Aorta (tissue), 5 donors: ENCODE measurements at regions not wholly inside any gene's neighbourhood (a gene's known extent, or its start where the extent isn't known, plus 50 kb on each side); places are given as distances from the start of the nearest gene placed in this dataset.
A peak's percentile ranks its signal among the peaks of the same experiment; 100 is the strongest.
"Not testable (repeated sequence)": the region's sequence is repeated elsewhere in the genome, so short reads cannot be mapped to it uniquely, and the experiment has no call there.

ENCODE experiments used
- ATAC-seq: fragments of 200-7000 bp; cut with Tn5 transposase; one replicate; pipeline ENCODE4 v1.9.1; 2022; ENCODE audit warnings: moderate library complexity; ENCODE audit not compliant: low FRiP score
- DNase-seq, 2 donors: peaks; one replicate each; pipeline ENCODE4 v3.0.0-alpha.2; 2020
- H3K27ac ChIP-seq, 2 donors: one replicate each; pipeline ENCODE4 v1.5.1; 2013; ENCODE audit warnings: low read length in 2 of 2, mild to moderate bottlenecking in 2 of 2, moderate library complexity in 2 of 2, control low read depth in 1 of 2, inconsistent platforms in 1 of 2, low read depth in 1 of 2
- H3K27me3 ChIP-seq, 2 donors: one replicate each; pipeline ENCODE4 v1.6.1; 2013; ENCODE audit warnings: control low read depth in 1 of 2, low read length in 1 of 2, mild to moderate bottlenecking in 1 of 2, moderate library complexity in 1 of 2; ENCODE audit not compliant: insufficient read depth in 2 of 2, control insufficient read depth in 1 of 2
- H3K36me3 ChIP-seq, 2 donors: one replicate each; pipeline ENCODE4 v1.6.1; 2013; ENCODE audit warnings: control low read depth in 1 of 2, low read length in 1 of 2, mild to moderate bottlenecking in 1 of 2; ENCODE audit not compliant: insufficient read depth in 2 of 2, control insufficient read depth in 1 of 2
- H3K4me1 ChIP-seq, 2 donors: one replicate each; pipeline ENCODE4 v1.6.1; 2013; ENCODE audit warnings: low read length in 2 of 2, control low read depth in 1 of 2, mild to moderate bottlenecking in 1 of 2, moderate library complexity in 1 of 2; ENCODE audit not compliant: insufficient read depth in 2 of 2, control insufficient read depth in 1 of 2
- H3K4me3 ChIP-seq, 2 donors: one replicate each; pipeline ENCODE4 v1.5.1; 2013; ENCODE audit warnings: low read length in 2 of 2, control low read depth in 1 of 2, mild to moderate bottlenecking in 1 of 2
- H3K9me3 ChIP-seq: one replicate; pipeline ENCODE4 v1.6.1; 2013; ENCODE audit warnings: mild to moderate bottlenecking, low read length; ENCODE audit not compliant: control insufficient read depth
- WGBS, 2 donors: extraction: QIAGEN DNeasy Blood & Tissue Kit; methylation state at CpG; one replicate each; pipeline ENCODE4 v1.1.7; 2013; 5-methylcytosine and 5-hydroxymethylcytosine counted together
- intact Hi-C, 2 donors: fragments of 100-400 bp; cut with DNase I; formaldehyde crosslinking; loops; one replicate each; pipeline versions ENCODE4 v1.14.2 to v1.15.0; 2022
- donor health status: healthy with polysubstance abuse.
- donor health status: Bipolar disorder and iron deficiency.
- donor health status: DM: no; HTN: no; CAD: no.
- donor health status: DM: no; HTN: no; CAD: no.
- donor health status: DM: yes; HTN: yes; CAD: no.

GRCh38 chr12:46982629-46983392, 96.6 kb upstream of the PCED1B start:
- Histone ChIP-seq H3K27ac (no peak overlapping the region), H3K4me3 (no peak overlapping the region), H3K4me1 (no peaks in the 10 kb centered on the region), H3K9me3 (no peaks in the 10 kb centered on the region), H3K36me3 (no peaks in the 10 kb centered on the region), H3K27me3 (no peaks in the 10 kb centered on the region)
- WGBS, 2 donors = 93 to 96% methylated on average over 2 of the region's 2 CpGs
- DNase-seq (no peak), ATAC-seq (no peak)
- intact Hi-C loops = no loop called here

- H3K9me3 ChIP-seq = no peaks in the 10 kb centered on the region
- 80 to 85% methylated on average over 2 of the region's 2 CpGs for WGBS, 2 donors
- no peaks in the 10 kb centered on the region for H3K4me1 ChIP-seq
- ATAC-seq (no peak), DNase-seq (peak in 1 of 2 donors; percentile 52)
- H3K27ac ChIP-seq = no peak overlapping the region
- no peaks in the 10 kb centered on the region for H3K27me3 ChIP-seq
- H3K4me3 ChIP-seq = no peak overlapping the region
- intact Hi-C loops = no loop called here
- no peaks in the 10 kb centered on the region for H3K36me3 ChIP-seq
Observed at GRCh38 chr12:46983393-46983793, 96.0 kb upstream of the PCED1B start.

- no peaks in the 10 kb centered on the region for H3K4me1 ChIP-seq
- no peak for DNase-seq
- H3K27me3 ChIP-seq = no peaks in the 10 kb centered on the region
- H3K9me3 ChIP-seq = no peaks in the 10 kb centered on the region
- no peaks in the 10 kb centered on the region for H3K36me3 ChIP-seq
- intact Hi-C loops = no loop called here
- ATAC-seq = no peak
- WGBS, 2 donors = 20 to 23% methylated on average over 7 of the region's 7 CpGs
- H3K4me3 ChIP-seq = no peak overlapping the region
- H3K27ac ChIP-seq = no peak overlapping the region
Observed at GRCh38 chr12:46983959-46984841, 95.2 kb upstream of the PCED1B start.

- intact Hi-C loops = no loop called here
- no peak for ATAC-seq
Observed at GRCh38 chr12:46985816-46986215, 93.6 kb upstream of the PCED1B start.

GRCh38 chr12:46988122-46988521, 91.3 kb upstream of the PCED1B start:
- WGBS, 2 donors = 50 to 63% methylated on average over 1 of the region's 1 CpG
- H3K4me3 ChIP-seq, H3K27ac ChIP-seq, H3K9me3 ChIP-seq, H3K27me3 ChIP-seq, ATAC-seq, H3K4me1 ChIP-seq, intact Hi-C loops, DNase-seq, H3K36me3 ChIP-seq: not testable (repeated sequence)

More at GRCh38 chr12:46985816-46986215, 93.6 kb upstream of the PCED1B start:
- DNase-seq = no peak
- H3K4me1 ChIP-seq = no peaks in the 10 kb centered on the region
- H3K27me3 ChIP-seq = no peaks in the 10 kb centered on the region
- H3K9me3 ChIP-seq = no peaks in the 10 kb centered on the region
- no peak overlapping the region for H3K27ac ChIP-seq
- H3K4me3 ChIP-seq = no peak overlapping the region
- no peaks in the 10 kb centered on the region for H3K36me3 ChIP-seq

GRCh38 chr12:46990211-46990610, 89.2 kb upstream of the PCED1B start:
- no peaks in the 10 kb centered on the region for H3K4me1 ChIP-seq
- H3K27me3 ChIP-seq = no peaks in the 10 kb centered on the region
- no peak overlapping the region for H3K4me3 ChIP-seq
- no peak for DNase-seq
- H3K36me3 ChIP-seq = no peaks in the 10 kb centered on the region
- intact Hi-C loops = no loop called here
- WGBS, 2 donors = 77 to 97% methylated on average over 1 of the region's 1 CpG
- H3K9me3 ChIP-seq = no peaks in the 10 kb centered on the region
- no peak for ATAC-seq
- no peak overlapping the region for H3K27ac ChIP-seq

- intact Hi-C loops, H3K9me3 ChIP-seq, DNase-seq, H3K27ac ChIP-seq, H3K4me3 ChIP-seq, ATAC-seq, H3K36me3 ChIP-seq, H3K27me3 ChIP-seq, H3K4me1 ChIP-seq: not testable (repeated sequence)
- WGBS, 2 donors = 78 to 81% methylated on average over 6 of the region's 6 CpGs
Observed at GRCh38 chr12:46992051-46992450, 87.4 kb upstream of the PCED1B start.

- intact Hi-C loops = no loop called here
- H3K4me3 ChIP-seq = no peak overlapping the region
- 75 to 79% methylated on average over 5 of the region's 5 CpGs for WGBS, 2 donors
- DNase-seq (no peak), ATAC-seq (no peak)
- no peaks in the 10 kb centered on the region for H3K36me3 ChIP-seq
- no peaks in the 10 kb centered on the region for H3K9me3 ChIP-seq
- no peaks in the 10 kb centered on the region for H3K4me1 ChIP-seq
- H3K27ac ChIP-seq = no peak overlapping the region
- no peaks in the 10 kb centered on the region for H3K27me3 ChIP-seq
Observed at GRCh38 chr12:46998811-46999368, 80.5 kb upstream of the PCED1B start.
